RPMI7951 (cell line): ENCODE measurements at regions not wholly inside any gene's neighbourhood (a gene's known extent, or its start where the extent isn't known, plus 50 kb on each side); places are given as distances from the start of the nearest gene placed in this dataset.
A peak's percentile ranks its signal among the peaks of the same experiment; 100 is the strongest.

ENCODE experiments used
- DNase-seq: peaks from one replicate; pipeline ENCODE4 v3.0.0-alpha.2; 2012; ENCODE audit warnings: low read depth

GRCh38 chr5:137808503-137809135 is 54.5 kb upstream of the HNRNPA0 start:
- peak; percentile 28 for DNase-seq

- no peak for DNase-seq
Observed at GRCh38 chr5:137815202-137815990, 52.3 kb upstream of the MYOT start.
